ENCODE measurements at regions not wholly inside any gene's neighbourhood (a gene's known extent, or its start where the extent isn't known, plus 50 kb on each side); places are given as distances from the start of the nearest gene placed in this dataset.

GRCh38 chr9:23229890-23230317 lies 596.1 kb downstream of the ELAVL2 start:
- Histone ChIP-seq H3K27me3 (ENCODE audit: insufficient read depth, low read depth, low read length) (no peaks in the 10 kb centered on the region), H3K4me3 (ENCODE audit: low read length) (no peak overlapping the region), H3K4me2 (ENCODE audit: low read length) (no peak overlapping the region), H4K20me1 (ENCODE audit: insufficient read depth) (no peaks in the 10 kb centered on the region), H3K27ac (ENCODE audit: low read length) (no peak overlapping the region), H3K9me3 (ENCODE audit: low read length) (no peaks in the 10 kb centered on the region), H3K9me2 (ENCODE audit: insufficient read depth, low read length) (no peaks in the 10 kb centered on the region), H3K36me3 (ENCODE audit: insufficient read depth, low read length) (no peaks in the 10 kb centered on the region), H2AFZ (ENCODE audit: low read depth, low read length) (no peak overlapping the region), H3K79me2 (replicated peaks; ENCODE audit: insufficient read depth, low read length) (no peaks in the 10 kb centered on the region), H3F3A (ENCODE audit: insufficient read depth, low read length, poor library complexity, severe bottlenecking) (no peaks in the 10 kb centered on the region), H3K9ac (ENCODE audit: low read length) (no peak overlapping the region)
- TF ChIP-seq TAF1 (IDR thresholded peaks at IDR 0.05; ENCODE audit: low read depth) (no peak), MXI1 (conservative IDR thresholded peaks at IDR 0.05; ENCODE audit: poor library complexity, severe bottlenecking) (no peak), POLR2AphosphoS5 (IDR thresholded peaks at IDR 0.05) (no peak), EZH2 (IDR thresholded peaks at IDR 0.05; ENCODE audit: borderline replicate concordance, insufficient read depth, low read length, poor library complexity, severe bottlenecking) (no peak)

GRCh38 chr9:23232831-23233230 lies 593.2 kb downstream of the ELAVL2 start:
- H2AFZ ChIP-seq (ENCODE audit: low read depth, low read length) = no peak overlapping the region
- no peaks in the 10 kb centered on the region for H3K79me2 ChIP-seq (replicated peaks; ENCODE audit: insufficient read depth, low read length)
- no peak overlapping the region for H3K4me2 ChIP-seq (ENCODE audit: low read length)
- H3K9ac ChIP-seq (ENCODE audit: low read length) = no peak overlapping the region
- H3K9me2 ChIP-seq (ENCODE audit: insufficient read depth, low read length) = no peaks in the 10 kb centered on the region
- H3K9me3 ChIP-seq (ENCODE audit: low read length) = no peaks in the 10 kb centered on the region
- H3K27ac ChIP-seq (ENCODE audit: low read length) = no peak overlapping the region
- TF ChIP-seq MXI1 (conservative IDR thresholded peaks at IDR 0.05; ENCODE audit: poor library complexity, severe bottlenecking) = no peak
- TF ChIP-seq SMC3 (conservative IDR thresholded peaks at IDR 0.05; ENCODE audit: poor library complexity) = no peak
- no peak for TF ChIP-seq TAF1 (IDR thresholded peaks at IDR 0.05; ENCODE audit: low read depth)
- no peak for TF ChIP-seq REST (IDR thresholded peaks at IDR 0.05; ENCODE audit: borderline replicate concordance)
- no peak for TF ChIP-seq RAD21 (conservative IDR thresholded peaks at IDR 0.05)
- TF ChIP-seq EP300 (conservative IDR thresholded peaks at IDR 0.05; ENCODE audit: poor library complexity, severe bottlenecking) = no peak
- TF ChIP-seq CTCF (IDR thresholded peaks at IDR 0.05; ENCODE audit: poor library complexity, severe bottlenecking) = no peak
- no peak for TF ChIP-seq EZH2 (IDR thresholded peaks at IDR 0.05; ENCODE audit: borderline replicate concordance, insufficient read depth, low read length, poor library complexity, severe bottlenecking)
- no peak for TF ChIP-seq POLR2AphosphoS5 (IDR thresholded peaks at IDR 0.05)
- no peaks in the 10 kb centered on the region for H3K36me3 ChIP-seq (ENCODE audit: insufficient read depth, low read length)
- no peak overlapping the region for H3K4me3 ChIP-seq (ENCODE audit: low read length)
- H3F3A ChIP-seq (ENCODE audit: insufficient read depth, low read length, poor library complexity, severe bottlenecking) = no peaks in the 10 kb centered on the region
- no peaks in the 10 kb centered on the region for H3K27me3 ChIP-seq (ENCODE audit: insufficient read depth, low read depth, low read length)
- no peaks in the 10 kb centered on the region for H4K20me1 ChIP-seq (ENCODE audit: insufficient read depth)
